ENCODE measurements at regions not wholly inside any gene's neighbourhood (a gene's known extent, or its start where the extent isn't known, plus 50 kb on each side); places are given as distances from the start of the nearest gene placed in this dataset.

- Histone ChIP-seq H3K4me2 (ENCODE audit: insufficient read depth in 1 of 2, low read depth in 2 of 2, low read length in 2 of 2) (no peak overlapping the region), H4K8ac (ENCODE audit: extremely low read depth, insufficient read depth, low read length) (no peak overlapping the region), H2AFZ (ENCODE audit: low read length) (no peak overlapping the region), H4K20me1 (replicated peaks in 1 of 2; ENCODE audit: control insufficient read depth in 1 of 2, insufficient read depth in 2 of 2, low read length in 2 of 2) (no peaks in the 10 kb centered on the region), H2AK5ac (ENCODE audit: low read depth, low read length) (no peak overlapping the region), H4K5ac (ENCODE audit: insufficient read length, low read depth, low read length) (no peak overlapping the region), H3K23ac (ENCODE audit: insufficient read length) (no peak overlapping the region), H3K36me3 (ENCODE audit: control insufficient read depth in 2 of 4, insufficient read depth in 4 of 4, low read length in 3 of 4) (no peaks in the 10 kb centered on the region; a peak in 1 of 8 replicates), H2BK120ac (replicated peaks; ENCODE audit: low read depth, low read length) (no peak overlapping the region), H3K79me2 (ENCODE audit: control insufficient read depth in 1 of 2, insufficient read depth in 2 of 2, low read length in 2 of 2) (no peaks in the 10 kb centered on the region), H3K14ac (ENCODE audit: insufficient read length) (no peak overlapping the region), H4K91ac (replicated peaks; ENCODE audit: insufficient read length, low read length) (no peak overlapping the region), H3K18ac (ENCODE audit: extremely low read depth, low read length) (no peak overlapping the region), H3K4me1 (replicated peaks in 1 of 4; ENCODE audit: control insufficient read depth in 3 of 4, insufficient read depth in 4 of 4, low read length in 3 of 4) (no peaks in the 10 kb centered on the region), H3K27ac (ENCODE audit: low read depth, low read length) (no peak overlapping the region), H3K4me3 (ENCODE audit: extremely low read depth in 1 of 4, insufficient read depth in 2 of 4, low read depth in 3 of 4, low read length in 4 of 4) (no peak overlapping the region), H3K56ac (replicated peaks; ENCODE audit: insufficient read length, low read depth, low read length) (no peak overlapping the region), H2BK12ac (ENCODE audit: low read depth, low read length) (no peak overlapping the region), H2BK5ac (ENCODE audit: low read depth, low read length) (no peak overlapping the region), H3K4ac (replicated peaks; ENCODE audit: insufficient read length, low read depth, low read length) (no peak overlapping the region), H3K27me3 (replicated peaks in 1 of 4; ENCODE audit: control insufficient read depth in 3 of 4, extremely low read depth in 1 of 4, insufficient read depth in 3 of 4, low read length in 3 of 4) (no peaks in the 10 kb centered on the region), H3K79me1 (ENCODE audit: low read depth, low read length) (no peaks in the 10 kb centered on the region), H2BK20ac (ENCODE audit: low read length) (no peak overlapping the region), H2BK15ac (ENCODE audit: low read length) (no peak overlapping the region), H3K9me3 (ENCODE audit: insufficient read depth in 2 of 2, low read depth in 1 of 2, low read length in 1 of 2) (no peaks in the 10 kb centered on the region; a peak in 1 of 4 replicates), H3K9ac (replicated peaks in 1 of 4; ENCODE audit: extremely low read depth in 1 of 4, low read depth in 3 of 4, low read length in 3 of 4) (no peak overlapping the region), H3K23me2 (ENCODE audit: low read depth, low read length) (no peaks in the 10 kb centered on the region; the same call in 1 of the 2 replicates)
- DNase-seq (ENCODE audit: low read depth in 1 of 2, low spot score in 2 of 2) (no peak), FAIRE-seq (no peak)
- CTCF ChIA-PET (ENCODE audit: partially characterized antibody), result interaction anchor here (0.9 to 3.4 kb wide), 2 partner anchors 10 kb away, joined by 4 to 12 read pairs; no protein-coding TSS in a partner anchor
- POLR2A ChIA-PET (ENCODE audit: partially characterized antibody), result no interaction called here
- 93% methylated on average over 1 of the region's 1 CpG; no CpG with 5 or more reads in 1 of the 2 experiments for WGBS, 2 experiments (ENCODE audit: extremely low coverage in 1 of 2, insufficient coverage in 1 of 2, insufficient read length in 1 of 2, insufficient replicate concordance in 2 of 2, low coverage in 1 of 2, low lambda C conversion rate in 2 of 2, missing lambda C conversion rate in 1 of 2)
- TF ChIP-seq TCF12 (IDR thresholded peaks at IDR 0.05; ENCODE audit: low read depth, low read length) (no peak), EP300 (IDR thresholded peaks at IDR 0.05; ENCODE audit: borderline replicate concordance in 1 of 2, low read depth in 2 of 2, low read length in 2 of 2) (no peak), HDAC6 (IDR thresholded peaks at IDR 0.05; ENCODE audit: low read depth, low read length) (no peak), SP2 (IDR thresholded peaks at IDR 0.05; ENCODE audit: low read length) (no peak)
Observed at GRCh38 chr18:51610481-51610880, 413.0 kb upstream of the MEX3C start.
